ENCODE measurements at regions not wholly inside any gene's neighbourhood (a gene's known extent, or its start where the extent isn't known, plus 50 kb on each side); places are given as distances from the start of the nearest gene placed in this dataset.

GRCh38 chr18:10279471-10279870, 175.0 kb upstream of the APCDD1 start:
- H3K9me3 ChIP-seq (ENCODE audit: low read length), result no peaks in the 10 kb centered on the region
- no peak overlapping the region for H3K9ac ChIP-seq (ENCODE audit: low read length)
- TF ChIP-seq EZH2 (IDR thresholded peaks at IDR 0.05; ENCODE audit: borderline replicate concordance, insufficient read depth, low read length, poor library complexity, severe bottlenecking) (no peak), MXI1 (conservative IDR thresholded peaks at IDR 0.05; ENCODE audit: poor library complexity, severe bottlenecking) (no peak), EP300 (conservative IDR thresholded peaks at IDR 0.05; ENCODE audit: poor library complexity, severe bottlenecking) (no peak), TAF1 (IDR thresholded peaks at IDR 0.05; ENCODE audit: low read depth) (no peak), POLR2AphosphoS5 (IDR thresholded peaks at IDR 0.05) (no peak), REST (IDR thresholded peaks at IDR 0.05; ENCODE audit: borderline replicate concordance) (no peak), SMC3 (conservative IDR thresholded peaks at IDR 0.05; ENCODE audit: poor library complexity) (no peak), RAD21 (conservative IDR thresholded peaks at IDR 0.05) (no peak)
- TF ChIP-seq, protein P1, sequence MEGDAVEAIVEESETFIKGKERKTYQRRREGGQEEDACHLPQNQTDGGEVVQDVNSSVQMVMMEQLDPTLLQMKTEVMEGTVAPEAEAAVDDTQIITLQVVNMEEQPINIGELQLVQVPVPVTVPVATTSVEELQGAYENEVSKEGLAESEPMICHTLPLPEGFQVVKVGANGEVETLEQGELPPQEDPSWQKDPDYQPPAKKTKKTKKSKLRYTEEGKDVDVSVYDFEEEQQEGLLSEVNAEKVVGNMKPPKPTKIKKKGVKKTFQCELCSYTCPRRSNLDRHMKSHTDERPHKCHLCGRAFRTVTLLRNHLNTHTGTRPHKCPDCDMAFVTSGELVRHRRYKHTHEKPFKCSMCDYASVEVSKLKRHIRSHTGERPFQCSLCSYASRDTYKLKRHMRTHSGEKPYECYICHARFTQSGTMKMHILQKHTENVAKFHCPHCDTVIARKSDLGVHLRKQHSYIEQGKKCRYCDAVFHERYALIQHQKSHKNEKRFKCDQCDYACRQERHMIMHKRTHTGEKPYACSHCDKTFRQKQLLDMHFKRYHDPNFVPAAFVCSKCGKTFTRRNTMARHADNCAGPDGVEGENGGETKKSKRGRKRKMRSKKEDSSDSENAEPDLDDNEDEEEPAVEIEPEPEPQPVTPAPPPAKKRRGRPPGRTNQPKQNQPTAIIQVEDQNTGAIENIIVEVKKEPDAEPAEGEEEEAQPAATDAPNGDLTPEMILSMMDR (IDR thresholded peaks at IDR 0.05; ENCODE audit: poor library complexity, severe bottlenecking), result no peak
- no peak overlapping the region for H3K4me3 ChIP-seq (ENCODE audit: low read length)
- H3K27ac ChIP-seq (ENCODE audit: low read length), result no peak overlapping the region
- no peaks in the 10 kb centered on the region for H3K36me3 ChIP-seq (ENCODE audit: insufficient read depth, low read length)
- H4K20me1 ChIP-seq (ENCODE audit: insufficient read depth), result no peaks in the 10 kb centered on the region
- H2AFZ ChIP-seq (ENCODE audit: low read depth, low read length), result no peak overlapping the region
- H3K79me2 ChIP-seq (replicated peaks; ENCODE audit: insufficient read depth, low read length), result no peaks in the 10 kb centered on the region
- H3K27me3 ChIP-seq (ENCODE audit: insufficient read depth, low read depth, low read length), result no peaks in the 10 kb centered on the region
- no peaks in the 10 kb centered on the region for H3F3A ChIP-seq (ENCODE audit: insufficient read depth, low read length, poor library complexity, severe bottlenecking)
- H3K9me2 ChIP-seq (ENCODE audit: insufficient read depth, low read length), result no peaks in the 10 kb centered on the region
- H3K4me2 ChIP-seq (ENCODE audit: low read length), result no peak overlapping the region

GRCh38 chr18:10279905-10280644, 174.4 kb upstream of the APCDD1 start:
- H3F3A ChIP-seq (ENCODE audit: insufficient read depth, low read length, poor library complexity, severe bottlenecking), result no peaks in the 10 kb centered on the region
- H3K27ac ChIP-seq (ENCODE audit: low read length), result no peak overlapping the region
- no peak overlapping the region for H3K4me2 ChIP-seq (ENCODE audit: low read length)
- no peaks in the 10 kb centered on the region for H3K79me2 ChIP-seq (replicated peaks; ENCODE audit: insufficient read depth, low read length)
- H3K9me2 ChIP-seq (ENCODE audit: insufficient read depth, low read length), result no peaks in the 10 kb centered on the region
- no peak overlapping the region for H3K9ac ChIP-seq (ENCODE audit: low read length)
- no peaks in the 10 kb centered on the region for H3K9me3 ChIP-seq (ENCODE audit: low read length)
- H3K4me3 ChIP-seq (ENCODE audit: low read length), result no peak overlapping the region
- H2AFZ ChIP-seq (ENCODE audit: low read depth, low read length), result no peak overlapping the region
- TF ChIP-seq SMC3 (conservative IDR thresholded peaks at IDR 0.05; ENCODE audit: poor library complexity), result no peak
- no peak for TF ChIP-seq MXI1 (conservative IDR thresholded peaks at IDR 0.05; ENCODE audit: poor library complexity, severe bottlenecking)
- no peak for TF ChIP-seq REST (IDR thresholded peaks at IDR 0.05; ENCODE audit: borderline replicate concordance)
- TF ChIP-seq TAF1 (IDR thresholded peaks at IDR 0.05; ENCODE audit: low read depth), result no peak
- TF ChIP-seq, protein P1 (IDR thresholded peaks at IDR 0.05; ENCODE audit: poor library complexity, severe bottlenecking), result no peak
- no peak for TF ChIP-seq POLR2AphosphoS5 (IDR thresholded peaks at IDR 0.05)
- no peaks in the 10 kb centered on the region for H4K20me1 ChIP-seq (ENCODE audit: insufficient read depth)
- no peaks in the 10 kb centered on the region for H3K36me3 ChIP-seq (ENCODE audit: insufficient read depth, low read length)
- no peaks in the 10 kb centered on the region for H3K27me3 ChIP-seq (ENCODE audit: insufficient read depth, low read depth, low read length)
